Inflammatory macrophage treated with lipopolysaccharide for 1 hour (primary cell): ENCODE measurements at regions not wholly inside any gene's neighbourhood (a gene's known extent, or its start where the extent isn't known, plus 50 kb on each side); places are given as distances from the start of the nearest gene placed in this dataset.
"Not testable (repeated sequence)": the region's sequence is repeated elsewhere in the genome, so short reads cannot be mapped to it uniquely, and the experiment has no call there.

ENCODE experiments used
- DNase-seq, 2 donors: peaks; one replicate each; pipeline ENCODE4 v3.0.0-alpha.2; 2020 to 2022

GRCh38 chr20:53891306-53891894 lies 179.0 kb downstream of the BCAS1 start:
- no peak for DNase-seq

GRCh38 chr20:53890443-53891305 lies 179.7 kb downstream of the BCAS1 start:
- no peak for DNase-seq

- no peak for DNase-seq
Measured at GRCh38 chr20:53889411-53890148, 180.8 kb downstream of the BCAS1 start.

GRCh38 chr20:53888951-53889350 lies 181.4 kb downstream of the BCAS1 start:
- no peak for DNase-seq

- no peak for DNase-seq
Measured at GRCh38 chr20:53888510-53888909, 181.9 kb downstream of the BCAS1 start.

- no peak for DNase-seq
Measured at GRCh38 chr20:53887973-53888372, 182.4 kb downstream of the BCAS1 start.

GRCh38 chr20:53884859-53885541 lies 185.4 kb downstream of the BCAS1 start:
- no peak for DNase-seq

GRCh38 chr20:53883098-53883911 lies 187.1 kb downstream of the BCAS1 start:
- no peak for DNase-seq

GRCh38 chr20:53882438-53882986 lies 187.9 kb downstream of the BCAS1 start:
- DNase-seq: not testable (repeated sequence)

- no peak for DNase-seq
Measured at GRCh38 chr20:53881362-53881761, 189.0 kb downstream of the BCAS1 start.

GRCh38 chr20:53880108-53880641 lies 190.2 kb downstream of the BCAS1 start:
- no peak for DNase-seq

- no peak for DNase-seq
Measured at GRCh38 chr20:53879048-53879684, 191.2 kb downstream of the BCAS1 start.

- DNase-seq: no peak
Measured at GRCh38 chr20:53878262-53879047, 191.9 kb downstream of the BCAS1 start.

GRCh38 chr20:53876956-53877355 lies 193.4 kb downstream of the BCAS1 start:
- DNase-seq: no peak

- no peak for DNase-seq
Measured at GRCh38 chr20:53876470-53876869, 193.9 kb downstream of the BCAS1 start.

- DNase-seq: peak; percentile 73 to 84
Measured at GRCh38 chr20:53875452-53875851, 194.9 kb downstream of the BCAS1 start.

GRCh38 chr20:53874706-53875105 lies 195.7 kb downstream of the BCAS1 start:
- DNase-seq: no peak

- DNase-seq: no peak
Measured at GRCh38 chr20:53874104-53874503, 196.3 kb downstream of the BCAS1 start.

- no peak for DNase-seq
Measured at GRCh38 chr20:53873230-53873604, 197.2 kb downstream of the BCAS1 start.

GRCh38 chr20:53872561-53873229 lies 197.7 kb downstream of the BCAS1 start:
- no peak for DNase-seq
